ENCODE measurements at regions not wholly inside any gene's neighbourhood (a gene's known extent, or its start where the extent isn't known, plus 50 kb on each side); places are given as distances from the start of the nearest gene placed in this dataset.

- no peaks in the 10 kb centered on the region for H3K4me1 ChIP-seq (ENCODE audit: control insufficient read depth, insufficient read depth, low read length, poor library complexity, severe bottlenecking)
- no peak overlapping the region for H3K27ac ChIP-seq (ENCODE audit: insufficient read depth, low read length, poor library complexity, severe bottlenecking)
- no peak overlapping the region for H3K4me3 ChIP-seq (ENCODE audit: insufficient read depth, low read depth, low read length, poor library complexity, severe bottlenecking)
These were observed 93.8 kb upstream of the MKI67 start for GRCh38 chr10:128220021-128220420.

GRCh38 chr10:128221117-128221516 is 94.9 kb upstream of the MKI67 start:
- no peaks in the 10 kb centered on the region for H3K9me3 ChIP-seq (ENCODE audit: control insufficient read depth, low read length)
- H3K4me3 ChIP-seq (ENCODE audit: insufficient read depth, low read depth, low read length, poor library complexity, severe bottlenecking) = no peak overlapping the region
- DNase-seq = no peak
- H3K27ac ChIP-seq (ENCODE audit: insufficient read depth, low read length, poor library complexity, severe bottlenecking) = no peak overlapping the region
- H3K4me1 ChIP-seq (ENCODE audit: control insufficient read depth, insufficient read depth, low read length, poor library complexity, severe bottlenecking) = no peaks in the 10 kb centered on the region
- H3K36me3 ChIP-seq (ENCODE audit: control insufficient read depth, insufficient read depth, low read length) = no peaks in the 10 kb centered on the region
- H3K27me3 ChIP-seq (replicated peaks; ENCODE audit: control insufficient read depth, insufficient read depth, low read length, poor library complexity, severe bottlenecking) = no peaks in the 10 kb centered on the region

More at GRCh38 chr10:128220021-128220420, 93.8 kb upstream of the MKI67 start:
- Histone ChIP-seq H3K27me3 (replicated peaks; ENCODE audit: control insufficient read depth, insufficient read depth, low read length, poor library complexity, severe bottlenecking) (no peaks in the 10 kb centered on the region), H3K9me3 (ENCODE audit: control insufficient read depth, low read length) (no peaks in the 10 kb centered on the region), H3K36me3 (ENCODE audit: control insufficient read depth, insufficient read depth, low read length) (no peaks in the 10 kb centered on the region)
- no peak for DNase-seq

DNA sequence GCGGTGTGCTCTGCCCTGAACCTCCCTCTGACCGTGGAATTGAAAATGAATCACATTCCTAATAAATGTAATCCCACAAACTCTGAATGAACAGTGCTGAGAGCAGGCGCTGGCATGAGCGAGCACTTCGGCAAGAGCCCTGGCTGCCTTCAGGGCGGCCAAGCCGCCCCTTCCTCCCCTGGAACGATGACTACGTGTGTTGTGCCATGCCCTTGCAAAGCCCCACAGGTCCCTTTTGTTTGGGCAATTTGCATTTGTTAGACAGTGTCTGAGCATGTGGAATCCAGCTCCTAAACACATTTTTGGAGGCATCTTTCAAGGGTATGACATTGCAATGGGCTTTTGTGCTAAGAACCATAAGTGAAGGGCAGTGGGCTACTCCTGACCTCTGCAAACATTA is 95.6 kb upstream of the MKI67 start:
- Histone ChIP-seq H3K9me3 (ENCODE audit: control insufficient read depth, low read length) (no peaks in the 10 kb centered on the region), H3K27me3 (replicated peaks; ENCODE audit: control insufficient read depth, insufficient read depth, low read length, poor library complexity, severe bottlenecking) (no peaks in the 10 kb centered on the region), H3K36me3 (ENCODE audit: control insufficient read depth, insufficient read depth, low read length) (no peaks in the 10 kb centered on the region), H3K4me3 (ENCODE audit: insufficient read depth, low read depth, low read length, poor library complexity, severe bottlenecking) (no peak overlapping the region), H3K4me1 (ENCODE audit: control insufficient read depth, insufficient read depth, low read length, poor library complexity, severe bottlenecking) (no peaks in the 10 kb centered on the region), H3K27ac (ENCODE audit: insufficient read depth, low read length, poor library complexity, severe bottlenecking) (no peak overlapping the region)
- no peak for DNase-seq

- Histone ChIP-seq H3K27ac (ENCODE audit: insufficient read depth, low read length, poor library complexity, severe bottlenecking) (no peak overlapping the region), H3K4me3 (ENCODE audit: insufficient read depth, low read depth, low read length, poor library complexity, severe bottlenecking) (no peak overlapping the region), H3K36me3 (ENCODE audit: control insufficient read depth, insufficient read depth, low read length) (no peaks in the 10 kb centered on the region), H3K9me3 (ENCODE audit: control insufficient read depth, low read length) (no peaks in the 10 kb centered on the region), H3K27me3 (replicated peaks; ENCODE audit: control insufficient read depth, insufficient read depth, low read length, poor library complexity, severe bottlenecking) (no peaks in the 10 kb centered on the region), H3K4me1 (ENCODE audit: control insufficient read depth, insufficient read depth, low read length, poor library complexity, severe bottlenecking) (no peaks in the 10 kb centered on the region)
- DNase-seq = no peak
These were observed 96.2 kb upstream of the MKI67 start for GRCh38 chr10:128222332-128222849.

- no peaks in the 10 kb centered on the region for H3K36me3 ChIP-seq (ENCODE audit: control insufficient read depth, insufficient read depth, low read length)
- no peak overlapping the region for H3K27ac ChIP-seq (ENCODE audit: insufficient read depth, low read length, poor library complexity, severe bottlenecking)
- no peak for DNase-seq
- no peaks in the 10 kb centered on the region for H3K4me1 ChIP-seq (ENCODE audit: control insufficient read depth, insufficient read depth, low read length, poor library complexity, severe bottlenecking)
- no peak overlapping the region for H3K4me3 ChIP-seq (ENCODE audit: insufficient read depth, low read depth, low read length, poor library complexity, severe bottlenecking)
- no peaks in the 10 kb centered on the region for H3K27me3 ChIP-seq (replicated peaks; ENCODE audit: control insufficient read depth, insufficient read depth, low read length, poor library complexity, severe bottlenecking)
- peaks cover 3% of the 10 kb centered on the region for H3K9me3 ChIP-seq (ENCODE audit: control insufficient read depth, low read length)
These were observed 104.2 kb upstream of the MKI67 start for GRCh38 chr10:128230401-128230800.

- H3K27me3 ChIP-seq (replicated peaks; ENCODE audit: control insufficient read depth, insufficient read depth, low read length, poor library complexity, severe bottlenecking) = no peaks in the 10 kb centered on the region
- H3K4me3 ChIP-seq (ENCODE audit: insufficient read depth, low read depth, low read length, poor library complexity, severe bottlenecking) = no peak overlapping the region
- H3K4me1 ChIP-seq (ENCODE audit: control insufficient read depth, insufficient read depth, low read length, poor library complexity, severe bottlenecking) = no peaks in the 10 kb centered on the region
These were observed 107.2 kb upstream of the MKI67 start for GRCh38 chr10:128233422-128233821.

DNA sequence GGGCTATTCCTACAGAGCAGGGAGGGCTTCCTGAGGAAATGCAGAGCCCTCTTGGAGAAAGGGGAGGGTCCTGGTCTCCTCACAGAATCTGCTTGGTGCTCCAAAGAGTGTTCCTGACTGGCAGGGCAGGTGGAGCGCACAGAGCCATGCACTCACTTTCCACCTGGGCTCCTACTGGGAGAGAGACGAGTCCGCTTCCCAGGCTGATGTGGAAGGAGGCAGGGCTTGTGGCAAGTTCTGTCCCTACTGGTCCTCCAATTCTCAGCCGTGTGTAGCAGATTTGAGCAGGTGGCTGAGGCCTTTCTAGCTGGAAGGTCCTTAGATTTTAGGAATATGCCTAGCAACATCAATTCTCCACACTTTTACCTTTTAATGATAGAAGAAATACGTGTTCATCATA is 111.5 kb upstream of the MKI67 start:
- no peak for DNase-seq
- no peak overlapping the region for H3K27ac ChIP-seq (ENCODE audit: insufficient read depth, low read length, poor library complexity, severe bottlenecking)
- H3K4me3 ChIP-seq (ENCODE audit: insufficient read depth, low read depth, low read length, poor library complexity, severe bottlenecking) = no peak overlapping the region
- H3K36me3 ChIP-seq (ENCODE audit: control insufficient read depth, insufficient read depth, low read length) = no peaks in the 10 kb centered on the region
- peaks cover 3% of the 10 kb centered on the region for H3K9me3 ChIP-seq (ENCODE audit: control insufficient read depth, low read length)
- H3K4me1 ChIP-seq (ENCODE audit: control insufficient read depth, insufficient read depth, low read length, poor library complexity, severe bottlenecking) = no peaks in the 10 kb centered on the region
- no peaks in the 10 kb centered on the region for H3K27me3 ChIP-seq (replicated peaks; ENCODE audit: control insufficient read depth, insufficient read depth, low read length, poor library complexity, severe bottlenecking)

More at GRCh38 chr10:128233422-128233821, 107.2 kb upstream of the MKI67 start:
- no peak for DNase-seq
- Histone ChIP-seq H3K36me3 (ENCODE audit: control insufficient read depth, insufficient read depth, low read length) (no peaks in the 10 kb centered on the region), H3K9me3 (ENCODE audit: control insufficient read depth, low read length) (peaks cover 3% of the 10 kb centered on the region), H3K27ac (ENCODE audit: insufficient read depth, low read length, poor library complexity, severe bottlenecking) (no peak overlapping the region)

DNA sequence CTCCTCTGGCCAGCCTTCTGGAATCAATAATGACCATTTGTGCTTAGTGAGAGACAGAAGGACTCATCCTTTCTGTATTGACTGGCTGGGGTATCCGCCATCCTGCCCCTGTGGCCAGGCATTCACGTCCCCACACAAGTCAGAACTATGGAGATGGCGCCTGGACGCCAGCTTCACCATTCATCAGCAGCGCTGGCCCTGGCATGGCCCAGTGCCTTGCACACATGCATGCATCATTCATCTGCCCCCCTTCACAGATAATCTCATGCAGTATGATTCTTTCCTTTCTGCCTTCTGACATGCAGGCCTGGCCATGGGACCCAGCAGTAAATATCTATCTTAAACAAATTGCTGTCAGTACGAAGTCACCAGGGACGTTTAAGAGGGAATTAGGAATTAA is 114.8 kb upstream of the MKI67 start:
- H3K4me1 ChIP-seq (ENCODE audit: control insufficient read depth, insufficient read depth, low read length, poor library complexity, severe bottlenecking) = no peaks in the 10 kb centered on the region
- H3K27me3 ChIP-seq (replicated peaks; ENCODE audit: control insufficient read depth, insufficient read depth, low read length, poor library complexity, severe bottlenecking) = no peaks in the 10 kb centered on the region
- H3K27ac ChIP-seq (ENCODE audit: insufficient read depth, low read length, poor library complexity, severe bottlenecking) = no peak overlapping the region
- no peaks in the 10 kb centered on the region for H3K9me3 ChIP-seq (ENCODE audit: control insufficient read depth, low read length)
- no peak overlapping the region for H3K4me3 ChIP-seq (ENCODE audit: insufficient read depth, low read depth, low read length, poor library complexity, severe bottlenecking)
- H3K36me3 ChIP-seq (ENCODE audit: control insufficient read depth, insufficient read depth, low read length) = no peaks in the 10 kb centered on the region
- DNase-seq = no peak

DNA sequence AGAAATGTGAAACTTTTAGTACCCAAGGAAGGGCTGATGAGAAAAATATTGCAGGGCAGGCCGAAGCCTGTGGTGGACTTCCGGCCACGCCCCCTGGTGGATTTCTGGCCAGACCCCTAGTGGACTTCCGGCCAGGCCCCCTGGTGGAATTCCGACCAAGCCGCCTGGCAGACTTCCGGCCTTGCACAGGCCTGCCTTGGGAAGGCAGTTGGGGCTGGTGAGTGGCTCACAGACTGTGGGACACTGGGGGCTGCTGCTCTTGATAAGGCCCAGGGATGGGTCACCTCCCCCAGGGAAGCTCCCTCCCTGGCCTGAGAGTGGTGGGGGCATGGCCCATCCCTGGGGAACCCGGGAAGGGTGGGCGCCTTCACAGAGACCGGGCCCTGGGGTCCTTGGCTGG is 116.4 kb upstream of the MKI67 start:
- no peak for DNase-seq
- no peaks in the 10 kb centered on the region for H3K9me3 ChIP-seq (ENCODE audit: control insufficient read depth, low read length)

DNA sequence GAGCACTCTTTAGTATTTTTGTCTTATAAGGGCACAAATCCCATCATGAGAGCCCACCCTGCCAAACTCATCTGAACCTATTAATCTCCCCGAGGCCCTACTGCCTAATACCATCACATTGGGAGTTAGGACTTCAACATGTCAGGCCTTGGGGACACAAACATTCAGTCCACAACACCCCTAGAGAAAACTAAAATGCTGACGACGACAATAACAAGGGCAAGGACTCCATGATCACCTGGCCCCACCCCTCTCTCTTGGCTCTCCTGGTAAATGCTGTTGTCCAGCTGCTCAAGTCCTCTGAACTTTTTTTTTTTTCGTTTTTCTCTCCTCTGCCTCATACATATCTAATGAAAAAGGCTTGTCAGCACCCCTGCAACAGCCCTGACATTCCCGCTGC is 118.8 kb upstream of the MKI67 start:
- H3K27ac ChIP-seq (ENCODE audit: insufficient read depth, low read length, poor library complexity, severe bottlenecking) = no peak overlapping the region
- H3K27me3 ChIP-seq (replicated peaks; ENCODE audit: control insufficient read depth, insufficient read depth, low read length, poor library complexity, severe bottlenecking) = no peaks in the 10 kb centered on the region
- H3K4me3 ChIP-seq (ENCODE audit: insufficient read depth, low read depth, low read length, poor library complexity, severe bottlenecking) = no peak overlapping the region
- H3K36me3 ChIP-seq (ENCODE audit: control insufficient read depth, insufficient read depth, low read length) = no peaks in the 10 kb centered on the region
- no peaks in the 10 kb centered on the region for H3K9me3 ChIP-seq (ENCODE audit: control insufficient read depth, low read length)
- DNase-seq = no peak
- no peaks in the 10 kb centered on the region for H3K4me1 ChIP-seq (ENCODE audit: control insufficient read depth, insufficient read depth, low read length, poor library complexity, severe bottlenecking)

More for the DNA sequence above, 116.4 kb upstream of the MKI67 start:
- Histone ChIP-seq H3K4me1 (ENCODE audit: control insufficient read depth, insufficient read depth, low read length, poor library complexity, severe bottlenecking) (no peaks in the 10 kb centered on the region), H3K27me3 (replicated peaks; ENCODE audit: control insufficient read depth, insufficient read depth, low read length, poor library complexity, severe bottlenecking) (no peaks in the 10 kb centered on the region), H3K4me3 (ENCODE audit: insufficient read depth, low read depth, low read length, poor library complexity, severe bottlenecking) (no peak overlapping the region), H3K36me3 (ENCODE audit: control insufficient read depth, insufficient read depth, low read length) (no peaks in the 10 kb centered on the region), H3K27ac (ENCODE audit: insufficient read depth, low read length, poor library complexity, severe bottlenecking) (no peak overlapping the region)
